Stomach (tissue), 8 donors: ENCODE measurements at regions not wholly inside any gene's neighbourhood (a gene's known extent, or its start where the extent isn't known, plus 50 kb on each side); places are given as distances from the start of the nearest gene placed in this dataset.

Experiments used
- DNase-seq, 2 donors: peaks; one replicate each; pipeline versions ENCODE4 v3.0.0 to v3.0.0-alpha.2; 2013 to 2019
- H3K27ac ChIP-seq, 5 donors: fragments of 200-600 bp in 4 of 5; sonication (generic) in 4 of 5; one replicate each; pipeline ENCODE4 v1.5.1; 2013 to 2019; ENCODE audit warnings: mild to moderate bottlenecking in 1 of 5, moderate library complexity in 1 of 5
- H3K27me3 ChIP-seq, 3 donors: fragments of 200-600 bp; sonication (generic); one replicate each; pipeline ENCODE4 v1.5.1; 2017 to 2019; ENCODE audit warnings: mixed run types in 1 of 3
- H3K36me3 ChIP-seq, 4 donors: fragments of 200-600 bp; sonication (generic); 1 replicate in 3 of 4; 2 replicates in 1 of 4; pipeline ENCODE4 v1.5.1; 2016 to 2019
- H3K4me1 ChIP-seq, 4 donors: fragments of 200-600 bp; sonication (generic); one replicate each; pipeline ENCODE4 v1.5.1; 2016 to 2019
- H3K4me3 ChIP-seq, 4 donors: fragments of 200-600 bp; sonication (generic) in 3 of 4; one replicate each; pipeline ENCODE4 v1.5.1; 2016 to 2019; ENCODE audit warnings: mild to moderate bottlenecking in 1 of 4
- H3K9me3 ChIP-seq, 4 donors: fragments of 200-600 bp; sonication (generic); one replicate each; pipeline ENCODE4 v1.5.1; 2016 to 2019
- CTCF ChIP-seq, 7 experiments: fragments of 450-650 bp in 4 of 7; fragments of 200-600 bp in 3 of 7; sonication (generic) in 3 of 7; IDR thresholded peaks; one replicate each; pipeline ENCODE4 v1.5.1; 2016 to 2019; ENCODE audit warnings: antibody characterized with exemption in 7 of 7, control low read depth in 2 of 7, mild to moderate bottlenecking in 1 of 7
- EP300 ChIP-seq: sonication (generic); formaldehyde crosslinking; IDR thresholded peaks from one replicate; pipeline ENCODE4 v1.6.1; 2017; ENCODE audit warnings: antibody characterized with exemption
- POLR2A ChIP-seq, 4 donors: fragments of 450-650 bp; IDR thresholded peaks; one replicate each; pipeline ENCODE4 v1.6.1; 2016; ENCODE audit warnings: antibody characterized with exemption in 4 of 4, control low read depth in 2 of 4, mild to moderate bottlenecking in 1 of 4, moderate library complexity in 1 of 4
- POLR2AphosphoS5 ChIP-seq, 3 donors: sonication (generic); formaldehyde crosslinking; IDR thresholded peaks; one replicate each; pipeline ENCODE4 v1.6.1; 2016; ENCODE audit warnings: antibody characterized with exemption in 3 of 3
- WGBS, 5 donors: extraction: QIAGEN DNeasy Blood & Tissue Kit in 3 of 5; methylation state at CpG; one replicate each; pipeline versions ENCODE4 v1.1.5 to v1.1.7; 2013 to 2018; 5-methylcytosine and 5-hydroxymethylcytosine counted together
- intact Hi-C: fragments of 100-400 bp; cut with DNase I; formaldehyde crosslinking; loops from one replicate; pipeline ENCODE4 v1.15.1; 2023; ENCODE audit warnings: low total_unique reads
- donor health status: healthy with polysubstance abuse.
- donor health status: Bipolar disorder and iron deficiency.
- donor health status: healthy.

- H3K27ac ChIP-seq: no peak overlapping the region
These were observed 516.9 kb upstream of the KLF12 start for GRCh38 chr13:74651121-74651520.

DNA sequence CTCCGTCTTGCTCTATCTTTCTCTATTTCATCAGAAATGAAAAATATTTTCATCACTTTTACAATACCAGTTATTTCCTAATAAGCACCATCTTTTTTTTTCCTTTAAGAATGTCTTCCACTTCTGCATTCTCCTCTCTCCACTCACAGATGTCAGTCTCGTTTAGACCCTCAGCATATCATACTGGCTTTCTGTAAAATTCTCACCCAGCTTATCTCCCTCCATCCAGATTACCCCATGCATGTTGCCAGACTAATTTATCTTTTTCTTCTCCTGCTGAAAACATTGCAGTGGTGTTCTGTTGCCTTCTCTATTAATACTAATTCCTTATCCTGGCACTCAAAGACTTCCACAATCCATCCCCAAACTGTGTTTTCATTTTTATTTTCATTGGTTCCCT lies 513.8 kb upstream of the KLF12 start:
- H3K36me3 ChIP-seq: no peaks in the 10 kb centered on the region
- H3K27ac ChIP-seq: no peak overlapping the region
- no peaks in the 10 kb centered on the region for H3K4me1 ChIP-seq
- DNase-seq: no peak
- H3K27me3 ChIP-seq: no peaks in the 10 kb centered on the region
- intact Hi-C loops: no loop called here
- H3K9me3 ChIP-seq: no peaks in the 10 kb centered on the region
- 54 to 64% (median 63%) methylated on average over 2 of the region's 2 CpGs for WGBS, 5 donors
- TF ChIP-seq POLR2A (IDR thresholded peaks at IDR 0.05): no peak
- no peak for TF ChIP-seq POLR2AphosphoS5 (IDR thresholded peaks at IDR 0.05)
- TF ChIP-seq EP300: no peak
- no peak overlapping the region for H3K4me3 ChIP-seq

More at GRCh38 chr13:74651121-74651520, 516.9 kb upstream of the KLF12 start:
- 25 to 46% (median 39%) methylated on average over 1 of the region's 1 CpG for WGBS, 5 donors
- H3K36me3 ChIP-seq: no peaks in the 10 kb centered on the region
- H3K4me3 ChIP-seq: no peak overlapping the region
- H3K4me1 ChIP-seq: no peaks in the 10 kb centered on the region
- intact Hi-C loops: no loop called here
- H3K9me3 ChIP-seq: no peaks in the 10 kb centered on the region
- no peak for TF ChIP-seq EP300
- TF ChIP-seq POLR2AphosphoS5 (IDR thresholded peaks at IDR 0.05): no peak
- TF ChIP-seq POLR2A (IDR thresholded peaks at IDR 0.05): no peak
- TF ChIP-seq CTCF (IDR thresholded peaks at IDR 0.05): no peak
- DNase-seq: peak in 1 of 2 donors; percentile 33
- no peaks in the 10 kb centered on the region for H3K27me3 ChIP-seq

DNA sequence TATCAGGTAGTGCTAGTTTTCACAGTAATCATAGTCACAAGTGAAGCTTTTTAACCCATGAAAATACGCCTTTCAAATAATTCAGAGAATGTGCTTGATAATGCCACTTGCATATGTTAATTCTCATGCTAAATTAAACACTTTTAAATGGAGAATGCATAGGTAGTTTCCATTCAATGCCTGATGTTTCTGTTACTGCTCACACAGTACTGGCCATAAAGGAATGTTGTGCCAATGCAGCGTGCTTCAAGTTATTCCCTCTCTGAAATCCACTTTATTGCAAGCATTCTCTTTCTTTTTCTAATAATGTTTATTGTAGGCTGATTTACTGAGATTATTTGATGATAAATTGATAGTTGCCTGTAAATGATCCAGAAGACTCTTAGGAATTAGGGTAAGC lies 513.0 kb upstream of the KLF12 start:
- intact Hi-C loops: no loop called here
- H3K9me3 ChIP-seq: no peaks in the 10 kb centered on the region
- 80 to 93% (median 85%) methylated on average over 2 of the region's 2 CpGs for WGBS, 5 donors
- TF ChIP-seq EP300 (no peak), POLR2A (IDR thresholded peaks at IDR 0.05) (no peak), POLR2AphosphoS5 (IDR thresholded peaks at IDR 0.05) (no peak), CTCF (IDR thresholded peaks at IDR 0.05) (no peak)
- no peaks in the 10 kb centered on the region for H3K27me3 ChIP-seq
- H3K4me1 ChIP-seq: no peaks in the 10 kb centered on the region
- no peak overlapping the region for H3K27ac ChIP-seq
- no peak for DNase-seq
- H3K36me3 ChIP-seq: no peaks in the 10 kb centered on the region
- no peak overlapping the region for H3K4me3 ChIP-seq

GRCh38 chr13:74646091-74646490 lies 511.9 kb upstream of the KLF12 start:
- no peak overlapping the region for H3K4me3 ChIP-seq
- 69 to 82% (median 75%) methylated on average over 3 of the region's 3 CpGs for WGBS, 5 donors
- H3K9me3 ChIP-seq: no peaks in the 10 kb centered on the region
- intact Hi-C loops: no loop called here
- no peak for DNase-seq
- no peaks in the 10 kb centered on the region for H3K4me1 ChIP-seq
- H3K27ac ChIP-seq: no peak overlapping the region
- no peaks in the 10 kb centered on the region for H3K27me3 ChIP-seq
- no peaks in the 10 kb centered on the region for H3K36me3 ChIP-seq
- no peak for TF ChIP-seq POLR2A (IDR thresholded peaks at IDR 0.05)
- no peak for TF ChIP-seq POLR2AphosphoS5 (IDR thresholded peaks at IDR 0.05)

- TF ChIP-seq POLR2AphosphoS5 (IDR thresholded peaks at IDR 0.05) (no peak), CTCF (IDR thresholded peaks at IDR 0.05) (no peak), EP300 (no peak), POLR2A (IDR thresholded peaks at IDR 0.05) (no peak)
- H3K36me3 ChIP-seq: no peaks in the 10 kb centered on the region
- intact Hi-C loops: no loop called here
- no peaks in the 10 kb centered on the region for H3K27me3 ChIP-seq
- H3K4me1 ChIP-seq: no peaks in the 10 kb centered on the region
- no peak overlapping the region for H3K4me3 ChIP-seq
- H3K9me3 ChIP-seq: no peaks in the 10 kb centered on the region
- no peak overlapping the region for H3K27ac ChIP-seq
- no peak for DNase-seq
These were observed 511.4 kb upstream of the KLF12 start for GRCh38 chr13:74645586-74645985.
